Lung (tissue), 11 donors: ENCODE measurements at regions not wholly inside any gene's neighbourhood (a gene's known extent, or its start where the extent isn't known, plus 50 kb on each side); places are given as distances from the start of the nearest gene placed in this dataset.

Source experiments
- ATAC-seq: fragments of 200-7000 bp; cut with Tn5 transposase; one replicate; pipeline ENCODE4 v1.9.1; 2020; ENCODE audit warnings: moderate number of reproducible peaks; ENCODE audit not compliant: insufficient read depth, low FRiP score
- DNase-seq, 3 donors: peaks; one replicate each; pipeline ENCODE4 v3.0.0-alpha.2; 2013 to 2017
- H3K27ac ChIP-seq, 2 donors: one replicate each; pipeline ENCODE4 v1.5.1; 2013; ENCODE audit warnings: mild to moderate bottlenecking in 2 of 2, moderate library complexity in 2 of 2, control low read depth in 1 of 2, inconsistent platforms in 1 of 2, low read depth in 1 of 2, low read length in 1 of 2
- H3K27me3 ChIP-seq, 3 donors: one replicate each; pipeline ENCODE4 v1.5.1; 2013; ENCODE audit warnings: low read length in 2 of 3; ENCODE audit not compliant: control insufficient read depth in 3 of 3, insufficient read depth in 3 of 3
- H3K36me3 ChIP-seq, 4 donors: one replicate each; pipeline ENCODE4 v1.5.1; 2013; ENCODE audit warnings: low read length in 4 of 4, mild to moderate bottlenecking in 1 of 4, moderate library complexity in 1 of 4; ENCODE audit not compliant: control insufficient read depth in 4 of 4, insufficient read depth in 4 of 4
- H3K4me1 ChIP-seq, 5 donors: one replicate each; pipeline ENCODE4 v1.5.1; 2013; ENCODE audit warnings: low read length in 5 of 5, mild to moderate bottlenecking in 2 of 5, moderate library complexity in 1 of 5; ENCODE audit not compliant: control insufficient read depth in 5 of 5, insufficient read depth in 5 of 5
- H3K4me3 ChIP-seq: one replicate; pipeline ENCODE4 v1.5.1; 2013; ENCODE audit warnings: mild to moderate bottlenecking, control low read depth, moderate library complexity
- H3K9ac ChIP-seq, 2 donors: one replicate each; pipeline ENCODE4 v1.5.1; 2013; ENCODE audit warnings: low read length in 2 of 2, control low read depth in 1 of 2; ENCODE audit not compliant: insufficient read depth in 1 of 2
- H3K9me3 ChIP-seq, 4 donors: one replicate each; pipeline ENCODE4 v1.5.1; 2013; ENCODE audit warnings: low read length in 3 of 4, mild to moderate bottlenecking in 1 of 4, moderate library complexity in 1 of 4; ENCODE audit not compliant: control insufficient read depth in 4 of 4, insufficient read depth in 3 of 4
- CTCF ChIP-seq: IDR thresholded peaks from 2 replicates; pipeline ENCODE4 v1.5.1; 2012; ENCODE audit warnings: mild to moderate bottlenecking; ENCODE audit errors: control extremely low read depth, extremely low read depth
- WGBS, 2 donors: extraction: QIAGEN DNeasy Blood & Tissue Kit; methylation state at CpG; one replicate each; pipeline ENCODE4 v1.1.7; 2013; 5-methylcytosine and 5-hydroxymethylcytosine counted together
- donor health status: control.
- donor health status: control.
- donor health status: Bipolar disorder and iron deficiency.
- donor health status: healthy.
- donor health status: DM: yes; HTN: yes; CAD: no.

GRCh38 chr14:80004871-80005270, 206.4 kb downstream of the DIO2 start:
- Histone ChIP-seq H3K9me3 (no peaks in the 10 kb centered on the region), H3K9ac (no peak overlapping the region), H3K27me3 (no peaks in the 10 kb centered on the region), H3K27ac (no peak overlapping the region), H3K36me3 (no peaks in the 10 kb centered on the region), H3K4me1 (peaks cover 0 to 7% (median 0%) of the 10 kb centered on the region in 5 donors), H3K4me3 (no peak overlapping the region)
- WGBS, 2 donors = 77 to 87% methylated on average over 3 of the region's 3 CpGs
- TF ChIP-seq CTCF = no peak
- ATAC-seq (no peak), DNase-seq (no peak)

GRCh38 chr14:80003138-80003537, 208.2 kb downstream of the DIO2 start:
- no peaks in the 10 kb centered on the region for H3K27me3 ChIP-seq
- 73 to 78% methylated on average over 4 of the region's 4 CpGs for WGBS, 2 donors
- no peak for ATAC-seq

GRCh38 chr14:79997509-79998208, 213.6 kb downstream of the DIO2 start:
- Histone ChIP-seq H3K4me3 (no peak overlapping the region), H3K27me3 (no peaks in the 10 kb centered on the region), H3K27ac (no peak overlapping the region), H3K36me3 (no peaks in the 10 kb centered on the region), H3K9me3 (no peaks in the 10 kb centered on the region), H3K4me1 (peaks cover 0 to 5% (median 0%) of the 10 kb centered on the region in 5 donors), H3K9ac (no peak overlapping the region)
- no peak for ATAC-seq
- peak in 1 of 3 donors; percentile 21 for DNase-seq
- no peak for TF ChIP-seq CTCF
- WGBS, 2 donors = 66 to 77% methylated on average over 4 of the region's 4 CpGs

More at GRCh38 chr14:80003138-80003537, 208.2 kb downstream of the DIO2 start:
- H3K9ac ChIP-seq = no peak overlapping the region
- TF ChIP-seq CTCF = no peak
- no peaks in the 10 kb centered on the region for H3K36me3 ChIP-seq
- H3K4me1 ChIP-seq = peaks cover 0 to 7% (median 0%) of the 10 kb centered on the region in 5 donors
- H3K27ac ChIP-seq = no peak overlapping the region
- H3K9me3 ChIP-seq = no peaks in the 10 kb centered on the region
- H3K4me3 ChIP-seq = no peak overlapping the region
- peak in 2 of 3 donors; percentile 45 to 57 for DNase-seq
